Activated naive CD4-positive, alpha-beta T cell treated with anti-CD3 and anti-CD28 coated beads, Interleukin-2, amount 50 U/mL, for 16 hours (primary cell): ENCODE measurements at regions not wholly inside any gene's neighbourhood (a gene's known extent, or its start where the extent isn't known, plus 50 kb on each side); places are given as distances from the start of the nearest gene placed in this dataset.
A peak's percentile ranks its signal among the peaks of the same experiment; 100 is the strongest.
"Not testable (repeated sequence)": the region's sequence is repeated elsewhere in the genome, so short reads cannot be mapped to it uniquely, and the experiment has no call there.

Source experiments
- DNase-seq: peaks from one replicate; pipeline ENCODE4 v3.0.0-alpha.2; 2020

GRCh38 chr15:55126111-55126510 lies 70.6 kb downstream of the RSL24D1 start:
- no peak for DNase-seq

- DNase-seq: no peak
Measured at GRCh38 chr15:55124616-55125015, 72.1 kb downstream of the RSL24D1 start.

GRCh38 chr15:55118344-55118870 lies 78.3 kb downstream of the RSL24D1 start:
- no peak for DNase-seq

- no peak for DNase-seq
Measured at GRCh38 chr15:55116636-55117035, 80.1 kb downstream of the RSL24D1 start.

- no peak for DNase-seq
Measured at GRCh38 chr15:55113736-55114135, 83.0 kb downstream of the RSL24D1 start.

- DNase-seq: no peak
Measured at GRCh38 chr15:55112706-55113105, 84.0 kb downstream of the RSL24D1 start.

GRCh38 chr15:55110446-55110845 lies 86.3 kb downstream of the RSL24D1 start:
- no peak for DNase-seq

- DNase-seq: peak; percentile 49
Measured at GRCh38 chr15:55108858-55109518, 87.8 kb downstream of the RSL24D1 start.

GRCh38 chr15:55108448-55108847 lies 88.3 kb downstream of the RSL24D1 start:
- no peak for DNase-seq

GRCh38 chr15:55106155-55106554 lies 90.6 kb downstream of the RSL24D1 start:
- DNase-seq: no peak

GRCh38 chr15:55094136-55094535 lies 102.6 kb downstream of the RSL24D1 start:
- no peak for DNase-seq

- no peak for DNase-seq
Measured at GRCh38 chr15:55088207-55088606, 108.5 kb downstream of the RSL24D1 start.

- DNase-seq: no peak
Measured at GRCh38 chr15:55084673-55085072, 112.1 kb downstream of the RSL24D1 start.

GRCh38 chr15:55084216-55084615 lies 112.5 kb downstream of the RSL24D1 start:
- DNase-seq: no peak

- DNase-seq: not testable (repeated sequence)
Measured at GRCh38 chr15:55077052-55077451, 119.7 kb downstream of the RSL24D1 start.

GRCh38 chr15:55074431-55074830 lies 122.3 kb downstream of the RSL24D1 start:
- no peak for DNase-seq

GRCh38 chr15:55063970-55064369 lies 132.8 kb downstream of the RSL24D1 start:
- not testable (repeated sequence) for DNase-seq

GRCh38 chr15:55060836-55061235 lies 135.9 kb downstream of the RSL24D1 start:
- DNase-seq: no peak

- no peak for DNase-seq
Measured at GRCh38 chr15:55056500-55056899, 140.2 kb downstream of the RSL24D1 start.

- DNase-seq: no peak
Measured at GRCh38 chr15:55044162-55044561, 152.6 kb downstream of the RSL24D1 start.

GRCh38 chr15:55037071-55037470 lies 159.7 kb downstream of the RSL24D1 start:
- DNase-seq: no peak

GRCh38 chr15:55035749-55036148 lies 161.0 kb downstream of the RSL24D1 start:
- no peak for DNase-seq

- no peak for DNase-seq
Measured at GRCh38 chr15:55033574-55033973, 163.2 kb downstream of the RSL24D1 start.

- DNase-seq: no peak
Measured at GRCh38 chr15:55031727-55032126, 165.0 kb downstream of the RSL24D1 start.

GRCh38 chr15:55026381-55026780 lies 170.4 kb downstream of the RSL24D1 start:
- DNase-seq: no peak
